HCT116 (cell line): ENCODE measurements at regions not wholly inside any gene's neighbourhood (a gene's known extent, or its start where the extent isn't known, plus 50 kb on each side); places are given as distances from the start of the nearest gene placed in this dataset.

Experiments
- ATF3 ChIP-seq: IDR thresholded peaks from 2 replicates; pipeline ENCODE4 v1.6.1; 2012
- CTCF ChIP-seq, 3 experiments: fragments of 200-600 bp in 1 of 3; sonication (generic) in 1 of 3; IDR thresholded peaks in 2 of 3; conservative IDR thresholded peaks in 1 of 3; 2 replicates each; pipeline ENCODE4 v1.5.1; 2012 to 2017; ENCODE audit warnings: low read depth in 2 of 3, low read length in 2 of 3, antibody characterized with exemption in 1 of 3, borderline replicate concordance in 1 of 3, control low read depth in 1 of 3, mild to moderate bottlenecking in 1 of 3, mixed read lengths in 1 of 3, mixed run types in 1 of 3, moderate library complexity in 1 of 3; ENCODE audit not compliant: insufficient read depth in 1 of 3
- POLR2A ChIP-seq: IDR thresholded peaks from 2 replicates; pipeline ENCODE4 v1.7.0; 2011; ENCODE audit warnings: borderline replicate concordance; ENCODE audit not compliant: insufficient read depth, insufficient read length; ENCODE audit errors: extremely low read depth
- RAD21 ChIP-seq: IDR thresholded peaks from 2 replicates; pipeline ENCODE4 v1.6.1; 2012; ENCODE audit warnings: low read depth, mild to moderate bottlenecking
- REST ChIP-seq: IDR thresholded peaks from 2 replicates; pipeline ENCODE4 v1.6.1; 2012; ENCODE audit warnings: low read depth
- SRF ChIP-seq: IDR thresholded peaks from 2 replicates; pipeline ENCODE4 v1.6.1; 2012; ENCODE audit warnings: low read depth
- TF ChIP-seq, protein P1 (sequence below): IDR thresholded peaks from 2 replicates; pipeline ENCODE4 v1.6.1; 2011; ENCODE audit warnings: mild to moderate bottlenecking, low read length, moderate library complexity; ENCODE audit not compliant: insufficient replicate concordance; ENCODE audit errors: extremely low read depth

GRCh38 chr16:54375071-54375470 lies 88.5 kb upstream of the IRX3 start:
- TF ChIP-seq CTCF (IDR thresholded peaks at IDR 0.05 in 2 of 3, conservative IDR thresholded peaks at IDR 0.05 in 1 of 3; ENCODE audit: borderline replicate concordance in 1 of 3, insufficient read depth in 1 of 3, low read depth in 2 of 3, low read length in 2 of 3) (no peak), REST (no peak), POLR2A (no peak), ATF3 (no peak), RAD21 (no peak), SRF (no peak)
- TF ChIP-seq, protein P1, sequence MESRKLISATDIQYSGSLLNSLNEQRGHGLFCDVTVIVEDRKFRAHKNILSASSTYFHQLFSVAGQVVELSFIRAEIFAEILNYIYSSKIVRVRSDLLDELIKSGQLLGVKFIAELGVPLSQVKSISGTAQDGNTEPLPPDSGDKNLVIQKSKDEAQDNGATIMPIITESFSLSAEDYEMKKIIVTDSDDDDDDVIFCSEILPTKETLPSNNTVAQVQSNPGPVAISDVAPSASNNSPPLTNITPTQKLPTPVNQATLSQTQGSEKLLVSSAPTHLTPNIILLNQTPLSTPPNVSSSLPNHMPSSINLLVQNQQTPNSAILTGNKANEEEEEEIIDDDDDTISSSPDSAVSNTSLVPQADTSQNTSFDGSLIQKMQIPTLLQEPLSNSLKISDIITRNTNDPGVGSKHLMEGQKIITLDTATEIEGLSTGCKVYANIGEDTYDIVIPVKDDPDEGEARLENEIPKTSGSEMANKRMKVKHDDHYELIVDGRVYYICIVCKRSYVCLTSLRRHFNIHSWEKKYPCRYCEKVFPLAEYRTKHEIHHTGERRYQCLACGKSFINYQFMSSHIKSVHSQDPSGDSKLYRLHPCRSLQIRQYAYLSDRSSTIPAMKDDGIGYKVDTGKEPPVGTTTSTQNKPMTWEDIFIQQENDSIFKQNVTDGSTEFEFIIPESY = no peak
